ENCODE measurements at regions not wholly inside any gene's neighbourhood (a gene's known extent, or its start where the extent isn't known, plus 50 kb on each side); places are given as distances from the start of the nearest gene placed in this dataset.
"Not testable (repeated sequence)": the region's sequence is repeated elsewhere in the genome, so short reads cannot be mapped to it uniquely, and the experiment has no call there.

DNA sequence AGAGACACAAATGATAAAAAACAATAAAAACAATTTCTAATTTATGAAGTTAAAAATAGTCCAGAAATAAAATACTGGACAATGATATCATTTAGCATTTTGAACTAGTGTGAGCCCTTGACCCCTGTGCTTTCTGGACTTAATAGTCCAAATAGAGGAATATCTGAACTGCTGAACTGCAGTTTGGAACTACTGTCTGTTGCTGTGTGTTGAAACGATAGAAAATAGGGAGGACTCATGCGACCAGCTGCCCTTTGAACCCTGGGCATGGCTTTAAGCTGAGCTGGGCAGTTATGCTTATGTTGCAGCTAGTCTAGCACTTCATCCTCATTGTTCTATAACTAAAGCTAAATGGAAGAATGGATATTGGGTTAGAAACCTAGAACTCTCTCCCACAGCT, 99.5 kb downstream of the FMR1NB start:
- no peak overlapping the region for H3K27ac Mint-ChIP-seq
- no peaks in the 10 kb centered on the region for H3K4me1 Mint-ChIP-seq
- CTCF ChIA-PET = no interaction called here
- no peaks in the 10 kb centered on the region for H3K27me3 Mint-ChIP-seq
- no peak overlapping the region for H3K4me3 Mint-ChIP-seq
- no peak for DNase-seq
- no peaks in the 10 kb centered on the region for H3K36me3 Mint-ChIP-seq
- H3K9me3 Mint-ChIP-seq = no peaks in the 10 kb centered on the region

DNA sequence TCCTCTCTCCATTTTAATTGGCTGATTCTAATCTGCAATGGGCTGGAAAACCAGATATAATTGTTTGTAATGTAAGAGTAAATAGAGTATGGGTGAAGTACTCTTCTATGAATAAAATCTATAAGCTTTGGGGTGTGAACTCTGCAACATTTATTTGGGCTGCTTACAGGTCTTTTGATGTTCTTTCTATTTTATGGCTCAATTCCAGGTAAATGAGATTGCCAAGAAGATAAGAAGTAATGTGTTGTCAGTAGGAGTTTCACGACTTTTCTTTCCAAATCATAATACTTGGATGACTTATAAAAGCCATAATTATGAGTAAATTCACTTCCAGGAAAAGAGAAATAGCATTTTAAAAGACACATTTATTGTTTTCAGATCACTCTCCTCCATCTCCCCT, 103.5 kb downstream of the FMR1NB start:
- DNase-seq = no peak
- Mint-ChIP-seq H3K27me3 (no peaks in the 10 kb centered on the region), H3K4me3 (no peak overlapping the region), H3K4me1 (no peaks in the 10 kb centered on the region), H3K9me3 (no peaks in the 10 kb centered on the region), H3K36me3 (no peaks in the 10 kb centered on the region), H3K27ac (no peak overlapping the region)
- CTCF ChIA-PET = no interaction called here

DNA sequence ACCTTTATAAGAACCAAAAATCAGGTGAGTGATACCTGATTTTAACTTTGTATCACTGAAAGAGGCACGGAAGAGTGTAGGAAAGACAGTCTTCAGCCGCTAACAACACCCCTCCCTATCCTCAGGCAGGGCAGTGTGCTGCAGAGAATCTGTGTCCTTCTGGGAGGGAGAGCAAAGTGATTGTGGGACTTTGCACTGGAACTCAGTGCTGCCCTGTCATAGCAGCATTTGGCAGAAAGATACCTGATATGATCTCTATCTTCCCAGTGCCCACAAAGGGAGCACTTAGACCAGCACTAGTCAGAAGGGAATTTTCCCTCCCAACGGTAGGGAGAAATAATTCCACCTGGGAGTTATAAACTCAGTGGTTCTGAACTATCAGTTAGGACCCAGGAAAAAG, 139.0 kb downstream of the FMR1NB start:
- DNase-seq = no peak
- Mint-ChIP-seq H3K4me1 (no peaks in the 10 kb centered on the region), H3K9me3 (peaks cover 1% of the 10 kb centered on the region), H3K27ac (no peak overlapping the region), H3K4me3 (no peak overlapping the region), H3K36me3 (no peaks in the 10 kb centered on the region), H3K27me3 (no peaks in the 10 kb centered on the region)
- CTCF ChIA-PET = no interaction called here

DNA sequence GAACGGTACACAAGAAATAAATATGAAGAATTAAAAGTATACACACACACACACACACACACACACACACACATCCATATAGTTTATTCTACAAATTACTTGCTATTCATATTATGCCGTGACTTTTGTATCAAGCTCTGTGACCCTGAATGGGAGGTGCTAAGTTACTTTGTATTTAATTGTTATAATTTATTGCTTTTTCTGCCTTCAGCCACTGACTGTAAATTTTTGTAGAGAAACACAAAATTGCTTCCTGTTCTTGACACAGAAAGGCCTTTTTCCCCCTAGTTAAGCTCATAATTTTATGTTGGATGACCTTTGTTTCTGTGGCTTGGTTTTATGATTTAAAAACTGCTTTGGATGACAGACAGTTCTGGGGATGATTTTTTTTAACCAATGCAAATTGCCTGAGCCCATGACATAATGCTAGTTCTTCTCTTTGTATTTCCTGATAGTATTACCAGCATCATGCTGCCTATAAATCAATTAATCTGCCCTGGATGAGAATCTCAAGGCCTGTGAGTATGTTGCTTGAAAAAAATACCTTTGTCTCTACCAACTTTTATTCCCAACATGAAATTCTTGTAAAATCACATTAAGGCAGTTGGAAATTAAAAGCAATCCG, 140.0 kb downstream of the FMR1NB start:
- no peak overlapping the region for H3K27ac Mint-ChIP-seq
- H3K4me1 Mint-ChIP-seq = no peaks in the 10 kb centered on the region
- H3K36me3 Mint-ChIP-seq = no peaks in the 10 kb centered on the region
- no peak for DNase-seq
- CTCF ChIA-PET = no interaction called here
- H3K27me3 Mint-ChIP-seq = no peaks in the 10 kb centered on the region
- peaks cover 1% of the 10 kb centered on the region for H3K9me3 Mint-ChIP-seq
- no peak overlapping the region for H3K4me3 Mint-ChIP-seq

DNA sequence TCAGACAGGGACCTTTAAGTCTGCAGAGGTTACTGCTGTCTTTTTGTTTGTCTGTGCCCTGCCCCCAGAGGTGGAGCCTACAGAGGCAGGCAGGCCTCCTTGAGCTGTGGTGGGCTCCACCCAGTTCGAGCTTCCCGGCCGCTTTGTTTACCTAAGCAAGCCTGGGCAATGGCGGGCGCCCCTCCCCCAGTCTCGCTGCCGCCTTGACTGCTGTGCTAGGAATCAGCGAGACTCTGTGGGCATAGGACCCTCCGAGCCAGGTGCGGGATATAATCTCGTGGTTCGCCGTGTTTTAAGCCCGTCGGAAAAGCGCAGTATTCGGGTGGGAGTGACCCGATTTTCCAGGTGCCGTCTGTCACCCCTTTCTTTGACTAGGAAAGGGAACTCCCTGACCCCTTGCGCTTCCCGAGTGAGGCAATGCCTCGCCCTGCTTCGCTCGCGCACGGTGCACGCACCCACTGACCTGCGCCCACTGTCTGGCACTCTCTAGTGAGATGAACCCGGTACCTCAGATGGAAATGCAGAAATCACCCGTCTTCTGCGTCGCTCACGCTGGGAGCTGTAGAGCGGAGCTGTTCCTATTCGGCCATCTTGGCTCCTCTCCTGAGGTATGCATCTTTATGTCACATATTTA, 147.9 kb downstream of the FMR1NB start:
- H3K4me1 Mint-ChIP-seq, H3K9me3 Mint-ChIP-seq, CTCF ChIA-PET, H3K36me3 Mint-ChIP-seq, H3K4me3 Mint-ChIP-seq, H3K27ac Mint-ChIP-seq, DNase-seq, H3K27me3 Mint-ChIP-seq: not testable (repeated sequence)

DNA sequence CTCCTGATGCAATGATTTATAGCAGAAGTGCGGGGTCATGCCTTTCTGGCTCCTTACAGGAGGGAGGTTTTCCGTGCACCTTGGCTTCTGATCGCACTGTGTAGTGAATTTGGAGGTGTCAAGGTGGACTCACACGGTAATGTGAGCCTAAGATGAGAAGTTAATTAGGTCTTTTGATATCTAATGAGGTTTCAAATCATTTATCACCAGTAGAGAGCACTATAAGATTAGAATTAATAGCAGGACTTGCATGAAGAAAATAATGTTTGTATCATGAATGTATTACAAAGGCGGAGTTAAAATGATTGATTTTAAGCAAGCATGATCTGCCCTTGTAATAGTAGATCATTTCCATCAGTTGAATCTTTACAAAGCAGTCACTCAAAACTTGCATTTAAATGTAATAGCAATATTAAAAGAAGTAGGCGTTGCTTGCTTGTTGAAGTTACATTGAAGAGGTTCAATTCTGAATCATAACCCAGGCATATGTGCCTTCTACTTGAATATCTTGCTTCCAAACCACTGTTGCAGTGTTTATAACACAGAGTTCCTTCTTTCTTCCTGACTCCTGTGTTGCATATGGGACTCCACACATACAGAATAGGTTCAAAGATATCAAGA, 152.1 kb downstream of the FMR1NB start:
- CTCF ChIA-PET = interaction anchor here (0.8 to 1.6 kb wide), 3 partner anchors 179 to 1338 kb away, joined by 3 to 5 read pairs (median 4); no protein-coding TSS in a partner anchor
- DNase-seq = no peak
- no peaks in the 10 kb centered on the region for H3K36me3 Mint-ChIP-seq

DNA sequence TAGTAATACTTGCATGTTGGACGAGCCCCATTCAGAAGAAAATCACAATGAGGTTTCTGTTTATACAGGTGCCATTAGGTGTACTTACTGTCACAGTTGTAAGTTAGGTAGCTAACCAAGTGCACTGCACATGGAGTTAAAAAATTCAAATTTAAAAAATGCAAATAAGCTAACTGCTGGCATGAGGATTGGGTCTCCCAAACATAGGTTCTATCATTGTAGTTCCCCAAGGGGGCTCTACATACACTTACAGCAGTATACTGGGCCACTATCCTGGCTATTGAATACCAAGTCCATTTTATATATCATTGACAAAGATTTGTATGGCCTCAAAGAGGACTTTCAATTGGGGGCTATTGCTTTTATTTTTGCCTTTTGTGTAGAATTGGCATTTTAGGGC, 153.4 kb downstream of the FMR1NB start:
- CTCF ChIA-PET = interaction anchor here (1.5 to 1.6 kb wide), 2 partner anchors 177 to 1152 kb away, joined by 4 to 5 read pairs; no protein-coding TSS in a partner anchor
- H3K4me3 Mint-ChIP-seq = no peak overlapping the region
- no peaks in the 10 kb centered on the region for H3K27me3 Mint-ChIP-seq
- H3K9me3 Mint-ChIP-seq = no peaks in the 10 kb centered on the region
- no peaks in the 10 kb centered on the region for H3K4me1 Mint-ChIP-seq
- H3K36me3 Mint-ChIP-seq = no peaks in the 10 kb centered on the region
- DNase-seq = no peak
- H3K27ac Mint-ChIP-seq = no peak overlapping the region

More for the DNA sequence above, 152.1 kb downstream of the FMR1NB start:
- no peaks in the 10 kb centered on the region for H3K9me3 Mint-ChIP-seq
- H3K4me3 Mint-ChIP-seq = no peak overlapping the region
- H3K27ac Mint-ChIP-seq = no peak overlapping the region
- H3K4me1 Mint-ChIP-seq = no peaks in the 10 kb centered on the region
- H3K27me3 Mint-ChIP-seq = no peaks in the 10 kb centered on the region

DNA sequence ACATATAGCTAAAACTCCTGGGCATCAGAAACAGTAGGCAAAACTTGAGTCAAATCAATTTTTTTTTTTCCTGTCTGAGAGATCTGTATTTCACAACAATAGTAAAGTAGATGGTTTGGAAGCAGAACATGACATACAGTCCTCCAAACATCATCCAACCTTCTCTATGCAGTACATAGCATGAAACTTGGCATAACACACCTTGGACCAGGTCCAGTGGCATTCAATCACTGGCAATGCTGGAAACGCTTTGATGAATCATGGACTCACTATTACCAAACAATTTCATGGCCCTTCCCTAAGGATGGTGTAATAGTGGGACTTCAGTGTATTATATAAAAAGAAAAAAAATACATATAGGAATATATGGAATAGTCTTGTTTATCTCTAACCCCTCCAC, 154.6 kb downstream of the FMR1NB start:
- Mint-ChIP-seq H3K4me3 (no peak overlapping the region), H3K36me3 (no peaks in the 10 kb centered on the region), H3K9me3 (no peaks in the 10 kb centered on the region), H3K27me3 (no peaks in the 10 kb centered on the region), H3K4me1 (no peaks in the 10 kb centered on the region), H3K27ac (no peak overlapping the region)
- CTCF ChIA-PET = no interaction called here
- no peak for DNase-seq

DNA sequence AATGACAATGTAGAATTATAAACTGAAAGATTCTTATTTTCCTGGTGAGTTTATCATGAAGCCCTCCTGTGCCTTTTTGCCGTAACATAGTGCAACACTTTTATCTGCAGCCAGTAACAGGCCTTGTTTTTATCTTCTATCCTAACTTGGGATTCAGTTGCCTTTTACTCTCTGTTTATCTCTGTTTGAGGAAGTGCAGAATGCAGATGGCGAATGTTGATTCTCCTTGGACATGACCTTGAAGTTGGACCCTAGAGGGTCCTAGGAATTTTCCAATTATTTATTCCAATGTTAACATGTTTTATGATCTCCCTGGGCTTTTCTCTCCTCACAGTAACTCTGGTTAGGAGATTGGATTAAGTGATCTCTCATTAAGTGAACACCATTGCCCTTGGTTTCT, 165.0 kb downstream of the FMR1NB start:
- CTCF ChIA-PET = no interaction called here
- Mint-ChIP-seq H3K4me3 (no peak overlapping the region), H3K27ac (no peak overlapping the region), H3K4me1 (no peaks in the 10 kb centered on the region), H3K27me3 (no peaks in the 10 kb centered on the region), H3K9me3 (no peaks in the 10 kb centered on the region), H3K36me3 (no peaks in the 10 kb centered on the region)
- DNase-seq = no peak

DNA sequence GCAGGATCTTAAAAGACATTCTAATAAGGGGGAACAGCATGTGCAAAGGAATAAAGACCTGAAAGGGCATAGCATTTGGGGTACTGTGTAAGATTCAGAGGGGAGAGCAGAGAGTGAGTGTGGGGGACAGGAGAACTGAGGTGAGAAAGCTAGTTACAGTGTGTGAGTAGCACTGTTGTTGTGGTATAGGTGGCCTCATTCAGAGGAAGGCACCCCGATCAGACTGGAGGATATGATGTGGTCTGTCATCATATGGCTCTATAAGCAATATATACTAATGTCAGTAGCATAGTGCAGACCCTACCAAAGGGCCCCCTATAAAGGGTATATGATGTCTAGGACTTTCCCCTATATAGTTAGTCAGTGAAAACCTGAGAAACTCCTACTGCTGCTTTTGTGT, 175.8 kb downstream of the FMR1NB start:
- DNase-seq = no peak
- Mint-ChIP-seq H3K27me3 (no peaks in the 10 kb centered on the region), H3K36me3 (no peaks in the 10 kb centered on the region), H3K27ac (no peak overlapping the region), H3K9me3 (no peaks in the 10 kb centered on the region), H3K4me1 (no peaks in the 10 kb centered on the region), H3K4me3 (no peak overlapping the region)
- CTCF ChIA-PET = no interaction called here

DNA sequence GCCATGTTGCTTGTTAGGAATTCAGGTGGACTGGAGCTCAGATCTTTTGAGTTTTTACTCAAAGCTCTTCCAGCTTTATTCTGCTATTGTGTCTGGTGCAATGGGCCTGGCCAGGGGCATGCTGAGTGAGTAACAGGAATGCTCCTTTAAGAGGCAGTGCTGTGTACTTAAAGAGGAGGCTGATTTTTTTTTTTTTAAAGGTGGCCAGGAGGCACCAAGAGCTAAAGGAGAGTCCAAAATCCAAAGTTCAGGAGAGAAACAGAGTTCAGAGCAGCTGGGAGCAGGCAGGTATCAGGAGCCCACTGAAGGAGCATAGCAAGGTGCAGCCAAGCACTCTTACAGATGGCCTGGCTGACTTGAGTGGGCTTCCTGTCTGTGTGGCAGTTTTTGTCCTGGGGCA, 178.7 kb downstream of the FMR1NB start:
- no peaks in the 10 kb centered on the region for H3K9me3 Mint-ChIP-seq
- no peaks in the 10 kb centered on the region for H3K4me1 Mint-ChIP-seq

DNA sequence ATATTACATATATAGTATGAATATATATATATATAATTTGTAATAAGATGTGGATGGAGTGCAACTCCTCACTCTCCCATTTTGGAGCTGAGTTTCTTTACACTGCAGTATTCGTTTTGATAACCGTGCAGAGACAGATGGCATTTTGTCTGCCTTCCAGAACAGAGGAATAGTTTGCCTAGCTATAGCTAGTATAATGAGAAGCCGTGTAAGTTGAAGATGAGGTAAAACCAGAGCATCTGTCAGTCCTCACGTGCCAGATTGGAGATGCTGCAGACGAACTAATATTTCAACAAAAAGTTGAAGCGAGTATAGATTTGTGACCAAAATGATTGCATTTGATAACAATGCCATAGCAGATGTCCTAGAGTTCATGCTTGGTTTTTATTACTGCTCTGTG, 180.6 kb downstream of the FMR1NB start:
- H3K4me3 Mint-ChIP-seq = no peak overlapping the region
- H3K36me3 Mint-ChIP-seq = no peaks in the 10 kb centered on the region
- DNase-seq = no peak
- CTCF ChIA-PET = no interaction called here
- no peaks in the 10 kb centered on the region for H3K9me3 Mint-ChIP-seq
- H3K27ac Mint-ChIP-seq = no peak overlapping the region
- H3K27me3 Mint-ChIP-seq = no peaks in the 10 kb centered on the region
- no peaks in the 10 kb centered on the region for H3K4me1 Mint-ChIP-seq

More for the DNA sequence above, 178.7 kb downstream of the FMR1NB start:
- no peaks in the 10 kb centered on the region for H3K27me3 Mint-ChIP-seq
- DNase-seq = no peak
- no peak overlapping the region for H3K4me3 Mint-ChIP-seq
- H3K27ac Mint-ChIP-seq = no peak overlapping the region
- no peaks in the 10 kb centered on the region for H3K36me3 Mint-ChIP-seq
- CTCF ChIA-PET = no interaction called here

DNA sequence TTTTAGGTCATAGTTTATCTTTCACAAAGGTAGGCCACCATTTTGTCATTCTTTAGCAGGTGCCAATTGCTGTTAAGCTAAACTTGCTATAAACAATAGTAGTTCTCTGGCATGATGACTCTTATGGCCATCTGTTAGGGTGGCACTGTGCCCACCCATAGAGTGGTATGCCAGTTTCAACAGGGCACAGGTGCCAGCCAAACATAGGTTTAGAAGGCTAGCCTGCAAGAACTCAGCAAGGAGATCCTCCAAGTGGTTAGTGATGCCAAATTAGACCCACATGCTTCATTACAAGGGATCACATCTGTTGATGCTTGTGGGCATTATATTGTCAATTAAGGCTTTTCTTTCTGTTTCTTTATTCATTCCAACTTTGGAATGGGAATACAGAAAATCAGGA, 204.5 kb downstream of the FMR1NB start:
- no peaks in the 10 kb centered on the region for H3K9me3 Mint-ChIP-seq
- DNase-seq = no peak
- H3K36me3 Mint-ChIP-seq = no peaks in the 10 kb centered on the region
- H3K4me3 Mint-ChIP-seq = no peak overlapping the region
- no peaks in the 10 kb centered on the region for H3K4me1 Mint-ChIP-seq
- no peak overlapping the region for H3K27ac Mint-ChIP-seq
- no peaks in the 10 kb centered on the region for H3K27me3 Mint-ChIP-seq
- CTCF ChIA-PET = no interaction called here

DNA sequence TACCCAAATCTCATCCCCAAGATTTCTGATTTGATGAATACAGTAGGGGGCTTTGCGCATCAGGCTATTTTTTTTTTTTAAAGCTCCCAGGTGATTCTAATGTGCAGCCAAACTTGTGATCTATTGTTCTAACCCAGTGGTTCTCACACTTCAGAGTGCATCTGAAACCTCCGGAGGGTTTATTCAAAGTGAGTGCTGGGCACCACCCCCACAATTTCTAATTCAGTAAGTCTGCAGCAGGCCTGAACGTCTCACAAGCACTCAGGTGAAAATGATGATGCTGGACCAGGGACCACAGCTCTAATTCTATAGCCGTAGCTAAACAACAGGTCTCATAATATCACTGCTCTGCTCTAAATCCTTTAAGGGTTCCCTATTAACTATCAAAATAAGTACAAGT, 211.4 kb downstream of the FMR1NB start:
- H3K27me3 Mint-ChIP-seq = no peaks in the 10 kb centered on the region
- no peak overlapping the region for H3K27ac Mint-ChIP-seq
- H3K9me3 Mint-ChIP-seq = no peaks in the 10 kb centered on the region
- no peaks in the 10 kb centered on the region for H3K36me3 Mint-ChIP-seq
- DNase-seq = no peak
- H3K4me1 Mint-ChIP-seq = no peaks in the 10 kb centered on the region
- H3K4me3 Mint-ChIP-seq = no peak overlapping the region
- CTCF ChIA-PET = no interaction called here

DNA sequence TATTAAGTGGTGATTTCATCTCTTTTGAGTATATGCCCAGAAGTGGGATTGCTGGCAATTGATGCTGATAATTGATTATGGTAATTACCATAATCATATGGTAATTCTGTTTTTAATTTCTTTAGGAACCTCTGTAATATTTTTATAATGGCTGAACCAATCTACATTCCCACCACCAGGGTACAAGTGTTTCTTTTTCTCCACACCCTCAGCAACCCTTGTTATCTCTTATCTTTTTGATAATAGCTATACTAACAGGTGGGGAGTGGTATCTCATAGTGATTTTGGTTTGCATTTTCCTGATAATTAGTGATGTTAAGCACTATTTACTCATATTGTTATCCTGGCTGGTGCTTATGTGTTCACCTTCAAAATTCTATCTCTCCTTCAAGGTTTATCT, 212.6 kb downstream of the FMR1NB start:
- CTCF ChIA-PET = no interaction called here
- Mint-ChIP-seq H3K4me1 (no peaks in the 10 kb centered on the region), H3K36me3 (no peaks in the 10 kb centered on the region), H3K27ac (no peak overlapping the region), H3K9me3 (no peaks in the 10 kb centered on the region), H3K27me3 (no peaks in the 10 kb centered on the region), H3K4me3 (no peak overlapping the region)
- DNase-seq = no peak

Measured in activated naive CD4-positive, alpha-beta T cell treated with anti-CD3 and anti-CD28 coated beads, Interleukin-2, amount 10 ng/mL, durations not matched to agents 7 days and 5 days (primary cell).